SJSA1 (cell line): ENCODE measurements at regions not wholly inside any gene's neighbourhood (a gene's known extent, or its start where the extent isn't known, plus 50 kb on each side); places are given as distances from the start of the nearest gene placed in this dataset.

Experiments
- DNase-seq, 2 experiments: peaks; one replicate each; pipeline ENCODE4 v3.0.0-alpha.2; 2015 to 2020; ENCODE audit warnings: low spot score in 2 of 2, low read depth in 1 of 2
- H3K27ac ChIP-seq: fragments of 250-450 bp; sonication (Bioruptor Pico); 2 replicates; pipeline ENCODE4 v1.5.1; 2020; ENCODE audit warnings: mild to moderate bottlenecking, moderate library complexity
- H3K27me3 ChIP-seq: fragments of 250-450 bp; sonication (Bioruptor Pico); replicated peaks from 2 replicates; pipeline ENCODE4 v1.5.1; 2020; ENCODE audit warnings: mild to moderate bottlenecking, moderate library complexity
- H3K36me3 ChIP-seq: fragments of 250-450 bp; sonication (Bioruptor Pico); 2 replicates; pipeline ENCODE4 v1.5.1; 2020; ENCODE audit warnings: mild to moderate bottlenecking
- H3K4me1 ChIP-seq: fragments of 250-450 bp; sonication (Bioruptor Pico); replicated peaks from 2 replicates; pipeline ENCODE4 v1.6.1; 2021; ENCODE audit warnings: mild to moderate bottlenecking
- H3K4me3 ChIP-seq: fragments of 250-450 bp; sonication (Bioruptor Pico); 2 replicates; pipeline ENCODE4 v1.5.1; 2020; ENCODE audit warnings: mild to moderate bottlenecking
- H3K9me3 ChIP-seq: fragments of 250-450 bp; sonication (Bioruptor Pico); replicated peaks from 2 replicates; pipeline ENCODE4 v1.5.1; 2020; ENCODE audit warnings: mild to moderate bottlenecking

DNA sequence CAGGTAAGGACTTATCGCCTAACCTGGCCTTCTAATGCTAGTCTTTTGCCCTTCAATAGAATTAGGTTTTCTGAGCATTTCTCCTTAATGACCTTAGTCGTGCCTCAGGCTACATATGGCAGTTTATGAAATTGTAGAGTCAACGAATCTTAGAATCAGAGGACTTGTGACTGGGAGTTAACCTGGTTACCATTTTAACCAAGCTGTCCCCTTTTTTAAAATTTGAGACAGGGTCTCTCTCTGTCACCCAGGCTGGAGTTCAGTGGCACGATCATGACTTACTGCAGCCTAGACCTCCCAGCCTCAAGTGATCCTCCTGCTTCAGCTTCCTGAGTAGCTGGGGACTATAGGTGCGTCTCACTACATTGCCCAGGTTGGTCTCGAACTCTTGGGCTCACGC, 53.5 kb upstream of the DMRTB1 start:
- peaks cover 11% of the 10 kb centered on the region for H3K27me3 ChIP-seq
- no peak overlapping the region for H3K27ac ChIP-seq
- no peaks in the 10 kb centered on the region for H3K9me3 ChIP-seq
- no peaks in the 10 kb centered on the region for H3K36me3 ChIP-seq
- no peak overlapping the region for H3K4me3 ChIP-seq
- DNase-seq: no peak
- H3K4me1 ChIP-seq: peaks cover 21% of the 10 kb centered on the region

DNA sequence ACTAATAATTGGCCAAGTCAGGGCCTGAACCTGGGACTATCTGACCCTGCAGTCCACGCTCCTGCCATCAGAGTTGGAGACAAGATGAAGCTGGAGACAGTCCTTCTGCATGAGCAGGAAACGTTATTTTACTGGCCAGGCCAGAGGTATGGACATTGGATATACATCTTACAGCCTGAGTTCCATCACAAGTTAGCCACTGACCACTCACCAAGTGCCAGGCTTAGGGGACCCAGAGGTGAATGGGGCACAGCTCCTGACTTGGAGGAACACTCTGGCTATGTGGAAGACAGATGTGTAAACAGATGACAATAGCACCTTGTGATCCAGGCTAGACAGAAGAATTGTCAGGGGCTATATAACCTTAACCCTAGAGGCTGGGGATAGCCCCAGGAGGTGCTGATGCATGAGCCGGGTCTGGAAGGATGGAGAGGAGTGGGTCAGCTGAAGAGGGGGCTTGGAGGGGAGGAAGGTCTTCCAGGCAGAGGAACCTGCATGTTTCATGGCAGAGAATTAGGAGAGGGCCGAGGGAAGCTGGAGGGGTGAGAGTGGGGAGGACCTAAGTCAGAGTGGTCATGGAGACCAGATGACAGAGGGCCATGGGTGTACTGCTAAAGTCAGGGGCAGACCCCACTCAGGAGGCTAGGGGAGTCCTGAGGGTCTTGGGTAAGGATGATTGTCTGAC, 52.5 kb upstream of the DMRTB1 start:
- Histone ChIP-seq H3K27ac (no peak overlapping the region), H3K36me3 (no peaks in the 10 kb centered on the region), H3K4me1 (peaks cover 29% of the 10 kb centered on the region), H3K4me3 (no peak overlapping the region), H3K27me3 (peaks cover 11% of the 10 kb centered on the region), H3K9me3 (no peaks in the 10 kb centered on the region)
- no peak for DNase-seq

- no peak overlapping the region for H3K27ac ChIP-seq
- no peak for DNase-seq
- H3K9me3 ChIP-seq: no peaks in the 10 kb centered on the region
- peaks cover 44% of the 10 kb centered on the region for H3K4me1 ChIP-seq
- H3K36me3 ChIP-seq: no peaks in the 10 kb centered on the region
- no peak overlapping the region for H3K4me3 ChIP-seq
- H3K27me3 ChIP-seq: peaks cover 11% of the 10 kb centered on the region
These were observed 51.0 kb upstream of the DMRTB1 start for GRCh38 chr1:53408013-53408754.

DNA sequence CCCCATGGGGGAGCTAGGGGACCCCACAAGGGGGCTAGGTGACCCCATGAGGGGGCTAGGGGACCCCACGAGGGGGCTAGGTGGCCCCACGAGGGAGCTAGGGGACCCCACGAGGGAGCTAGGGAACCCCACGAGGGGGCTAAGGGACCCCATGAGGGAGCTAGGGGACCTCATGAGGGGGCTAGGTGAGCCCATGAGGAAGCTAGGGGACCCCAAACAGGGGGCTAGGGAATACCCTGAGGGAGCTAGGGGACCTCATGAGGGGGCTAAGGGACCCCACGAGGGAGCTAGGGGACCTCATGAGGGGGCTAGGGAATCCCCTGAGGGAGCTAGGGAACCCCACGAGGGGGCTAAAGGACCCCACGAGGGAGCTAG, 50.5 kb upstream of the DMRTB1 start:
- Histone ChIP-seq H3K9me3 (no peaks in the 10 kb centered on the region), H3K4me3 (no peak overlapping the region), H3K27ac (no peak overlapping the region), H3K4me1 (peaks cover 49% of the 10 kb centered on the region), H3K27me3 (peaks cover 11% of the 10 kb centered on the region), H3K36me3 (no peaks in the 10 kb centered on the region)
- no peak for DNase-seq

- Histone ChIP-seq H3K27ac (no peak overlapping the region), H3K36me3 (no peaks in the 10 kb centered on the region), H3K4me3 (no peak overlapping the region), H3K4me1 (peaks cover 54% of the 10 kb centered on the region), H3K27me3 (peaks cover 7% of the 10 kb centered on the region), H3K9me3 (no peaks in the 10 kb centered on the region)
- no peak for DNase-seq
These were observed 50.0 kb upstream of the DMRTB1 start for GRCh38 chr1:53409233-53409632.
